ENCODE measurements at regions not wholly inside any gene's neighbourhood (a gene's known extent, or its start where the extent isn't known, plus 50 kb on each side); places are given as distances from the start of the nearest gene placed in this dataset.

DNA sequence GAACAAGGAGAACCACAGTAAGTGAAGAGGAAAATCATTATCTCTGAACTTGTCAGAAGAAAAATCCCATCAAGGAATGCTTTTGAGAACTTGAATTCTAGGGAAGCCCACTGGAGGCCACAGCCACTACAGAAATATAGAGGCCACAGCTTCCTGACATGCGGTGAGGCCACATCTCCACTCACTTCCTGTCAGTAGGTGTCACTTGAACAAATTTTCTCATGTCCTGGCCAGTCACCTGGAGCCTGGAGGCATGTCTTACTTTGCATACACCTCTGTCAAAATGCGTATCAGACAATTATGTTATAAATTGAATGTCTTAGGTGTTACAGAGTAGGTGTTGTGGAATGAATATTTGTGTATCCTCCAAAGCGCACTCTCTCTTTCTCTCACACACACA, 370.3 kb downstream of the DAD1 start:
- H3K9me3 ChIP-seq (ENCODE audit: low read depth, low read length), result no peaks in the 10 kb centered on the region
- H2AFZ ChIP-seq (ENCODE audit: low read length), result no peak overlapping the region
- no peak overlapping the region for H3K4me2 ChIP-seq (ENCODE audit: insufficient read depth, low read length)
- no peaks in the 10 kb centered on the region for H3K36me3 ChIP-seq (ENCODE audit: insufficient read depth, low read length)
- H3K27ac ChIP-seq (ENCODE audit: low read depth, low read length), result no peak overlapping the region
- no peaks in the 10 kb centered on the region for H3K27me3 ChIP-seq (ENCODE audit: insufficient read depth, low read length)
- no peak for DNase-seq (ENCODE audit: insufficient read length, low spot score, missing footprints)
- no peaks in the 10 kb centered on the region for H3K4me1 ChIP-seq (ENCODE audit: insufficient read depth, low read length)
- no peaks in the 10 kb centered on the region for H4K20me1 ChIP-seq (ENCODE audit: insufficient read depth, low read length)
- TF ChIP-seq, protein P1, sequence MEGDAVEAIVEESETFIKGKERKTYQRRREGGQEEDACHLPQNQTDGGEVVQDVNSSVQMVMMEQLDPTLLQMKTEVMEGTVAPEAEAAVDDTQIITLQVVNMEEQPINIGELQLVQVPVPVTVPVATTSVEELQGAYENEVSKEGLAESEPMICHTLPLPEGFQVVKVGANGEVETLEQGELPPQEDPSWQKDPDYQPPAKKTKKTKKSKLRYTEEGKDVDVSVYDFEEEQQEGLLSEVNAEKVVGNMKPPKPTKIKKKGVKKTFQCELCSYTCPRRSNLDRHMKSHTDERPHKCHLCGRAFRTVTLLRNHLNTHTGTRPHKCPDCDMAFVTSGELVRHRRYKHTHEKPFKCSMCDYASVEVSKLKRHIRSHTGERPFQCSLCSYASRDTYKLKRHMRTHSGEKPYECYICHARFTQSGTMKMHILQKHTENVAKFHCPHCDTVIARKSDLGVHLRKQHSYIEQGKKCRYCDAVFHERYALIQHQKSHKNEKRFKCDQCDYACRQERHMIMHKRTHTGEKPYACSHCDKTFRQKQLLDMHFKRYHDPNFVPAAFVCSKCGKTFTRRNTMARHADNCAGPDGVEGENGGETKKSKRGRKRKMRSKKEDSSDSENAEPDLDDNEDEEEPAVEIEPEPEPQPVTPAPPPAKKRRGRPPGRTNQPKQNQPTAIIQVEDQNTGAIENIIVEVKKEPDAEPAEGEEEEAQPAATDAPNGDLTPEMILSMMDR (IDR thresholded peaks at IDR 0.05; ENCODE audit: extremely low read depth, low read depth, low read length), result no peak
- no peak overlapping the region for H3K4me3 ChIP-seq (ENCODE audit: insufficient read depth, low read length)
- H3K79me2 ChIP-seq (ENCODE audit: insufficient read depth, low read length), result no peaks in the 10 kb centered on the region

DNA sequence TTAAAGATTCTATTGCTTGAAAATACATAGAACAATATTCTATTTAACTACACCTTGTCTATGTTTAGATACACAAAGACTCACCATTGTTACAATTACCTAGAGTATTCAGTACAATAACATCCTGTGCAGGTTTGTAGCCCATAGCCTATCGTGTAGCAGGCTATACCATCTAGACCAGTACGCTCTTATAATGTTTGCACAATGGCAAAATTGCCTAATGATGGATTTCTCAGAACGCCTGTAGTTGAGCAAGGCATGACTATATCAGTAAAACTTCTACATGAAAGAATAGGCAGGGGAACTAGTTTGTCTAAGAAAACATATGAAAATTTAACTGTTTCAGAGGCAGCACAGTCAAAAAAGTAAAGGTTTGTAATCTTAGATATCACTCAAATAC, 375.9 kb downstream of the DAD1 start:
- no peak overlapping the region for H3K4me2 ChIP-seq (ENCODE audit: insufficient read depth, low read length)
- DNase-seq (ENCODE audit: insufficient read length, low spot score, missing footprints), result no peak

DNA sequence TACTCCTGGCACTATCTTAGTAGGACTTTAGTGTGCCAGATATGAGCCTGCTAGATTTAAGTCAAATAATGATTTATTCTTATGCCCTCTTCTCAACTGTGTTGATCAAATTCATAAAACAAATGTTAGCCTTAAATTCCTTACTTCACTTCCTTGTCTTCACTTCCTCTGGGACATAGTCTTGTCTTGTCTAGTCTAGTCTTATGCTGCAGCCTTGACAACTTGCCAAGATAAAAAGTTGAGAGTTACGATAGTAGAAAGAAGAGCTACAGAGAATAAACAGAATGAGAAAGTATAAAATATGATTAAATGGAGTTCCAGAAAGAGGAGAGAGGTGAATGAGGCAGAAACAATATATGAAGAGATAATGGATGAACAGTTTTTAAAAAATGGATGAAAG, 378.1 kb downstream of the DAD1 start:
- Histone ChIP-seq H3K4me1 (ENCODE audit: insufficient read depth, low read length) (no peaks in the 10 kb centered on the region), H3K27ac (ENCODE audit: low read depth, low read length) (no peak overlapping the region), H2AFZ (ENCODE audit: low read length) (no peak overlapping the region), H4K20me1 (ENCODE audit: insufficient read depth, low read length) (no peaks in the 10 kb centered on the region), H3K79me2 (ENCODE audit: insufficient read depth, low read length) (no peaks in the 10 kb centered on the region), H3K4me2 (ENCODE audit: insufficient read depth, low read length) (no peak overlapping the region), H3K36me3 (ENCODE audit: insufficient read depth, low read length) (no peaks in the 10 kb centered on the region), H3K27me3 (ENCODE audit: insufficient read depth, low read length) (peaks cover 6% of the 10 kb centered on the region), H3K9me3 (ENCODE audit: low read depth, low read length) (no peaks in the 10 kb centered on the region), H3K4me3 (ENCODE audit: insufficient read depth, low read length) (no peak overlapping the region)
- TF ChIP-seq, protein P1 (IDR thresholded peaks at IDR 0.05; ENCODE audit: extremely low read depth, low read depth, low read length), result no peak
- no peak for DNase-seq (ENCODE audit: insufficient read length, low spot score, missing footprints)

More for the DNA sequence above, 375.9 kb downstream of the DAD1 start:
- H3K27me3 ChIP-seq (ENCODE audit: insufficient read depth, low read length), result peaks cover 6% of the 10 kb centered on the region
- no peaks in the 10 kb centered on the region for H3K36me3 ChIP-seq (ENCODE audit: insufficient read depth, low read length)
- H4K20me1 ChIP-seq (ENCODE audit: insufficient read depth, low read length), result no peaks in the 10 kb centered on the region
- no peak overlapping the region for H3K27ac ChIP-seq (ENCODE audit: low read depth, low read length)
- no peak overlapping the region for H3K4me3 ChIP-seq (ENCODE audit: insufficient read depth, low read length)
- TF ChIP-seq, protein P1 (IDR thresholded peaks at IDR 0.05; ENCODE audit: extremely low read depth, low read depth, low read length), result no peak
- H3K79me2 ChIP-seq (ENCODE audit: insufficient read depth, low read length), result no peaks in the 10 kb centered on the region
- H3K4me1 ChIP-seq (ENCODE audit: insufficient read depth, low read length), result no peaks in the 10 kb centered on the region
- no peak overlapping the region for H2AFZ ChIP-seq (ENCODE audit: low read length)
- H3K9me3 ChIP-seq (ENCODE audit: low read depth, low read length), result no peaks in the 10 kb centered on the region

DNA sequence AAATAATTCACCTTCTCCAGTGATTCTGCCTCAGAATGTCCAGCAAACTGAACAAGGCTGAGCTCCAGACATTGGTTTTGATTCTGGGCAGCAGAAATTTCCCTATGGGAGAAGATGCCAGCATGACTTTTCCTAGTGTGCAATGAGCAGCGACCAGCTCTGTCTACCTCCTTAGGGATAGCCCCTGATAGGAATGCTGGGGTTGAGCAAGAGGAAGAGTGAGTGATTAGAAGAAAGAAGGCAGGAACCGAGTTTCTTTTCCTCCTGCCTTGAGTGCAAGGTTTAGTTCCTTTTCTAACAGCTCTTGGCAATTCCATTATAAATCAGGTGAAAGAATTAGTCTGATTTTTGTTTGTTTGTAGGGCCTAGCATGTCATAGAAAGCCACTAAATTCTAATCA, 379.0 kb downstream of the DAD1 start:
- no peak overlapping the region for H3K4me3 ChIP-seq (ENCODE audit: insufficient read depth, low read length)
- peaks cover 6% of the 10 kb centered on the region for H3K27me3 ChIP-seq (ENCODE audit: insufficient read depth, low read length)
- H3K9me3 ChIP-seq (ENCODE audit: low read depth, low read length), result no peaks in the 10 kb centered on the region
- H3K36me3 ChIP-seq (ENCODE audit: insufficient read depth, low read length), result no peaks in the 10 kb centered on the region
- no peaks in the 10 kb centered on the region for H4K20me1 ChIP-seq (ENCODE audit: insufficient read depth, low read length)
- TF ChIP-seq, protein P1 (IDR thresholded peaks at IDR 0.05; ENCODE audit: extremely low read depth, low read depth, low read length), result no peak
- no peak overlapping the region for H3K27ac ChIP-seq (ENCODE audit: low read depth, low read length)
- DNase-seq (ENCODE audit: insufficient read length, low spot score, missing footprints), result no peak
- no peaks in the 10 kb centered on the region for H3K79me2 ChIP-seq (ENCODE audit: insufficient read depth, low read length)
- H2AFZ ChIP-seq (ENCODE audit: low read length), result no peak overlapping the region
- H3K4me2 ChIP-seq (ENCODE audit: insufficient read depth, low read length), result no peak overlapping the region
- no peaks in the 10 kb centered on the region for H3K4me1 ChIP-seq (ENCODE audit: insufficient read depth, low read length)

All from osteoblast (primary cell).